ENCODE measurements at regions not wholly inside any gene's neighbourhood (a gene's known extent, or its start where the extent isn't known, plus 50 kb on each side); places are given as distances from the start of the nearest gene placed in this dataset.
"Not testable (repeated sequence)": the region's sequence is repeated elsewhere in the genome, so short reads cannot be mapped to it uniquely, and the experiment has no call there.

- DNase-seq: no peak
Measured at GRCh38 chr5:21067724-21068123, 1079.7 kb upstream of the CDH18 start.

GRCh38 chr5:21063146-21063545 is 1075.1 kb upstream of the CDH18 start:
- DNase-seq: no peak

- DNase-seq: no peak
Measured at GRCh38 chr5:21058289-21058688, 1070.3 kb upstream of the CDH18 start.

GRCh38 chr5:21051945-21052344 is 1063.9 kb upstream of the CDH18 start:
- no peak for DNase-seq

- DNase-seq: no peak
Measured at GRCh38 chr5:21049901-21050300, 1061.9 kb upstream of the CDH18 start.

- no peak for DNase-seq
Measured at GRCh38 chr5:21030981-21031380, 1043.0 kb upstream of the CDH18 start.

- DNase-seq: no peak
Measured at GRCh38 chr5:21024966-21025365, 1037.0 kb upstream of the CDH18 start.

- DNase-seq: no peak
Measured at GRCh38 chr5:21013237-21013636, 1025.2 kb upstream of the CDH18 start.

GRCh38 chr5:21007781-21008180 is 1019.8 kb upstream of the CDH18 start:
- no peak for DNase-seq

GRCh38 chr5:20988933-20989332 is 1000.9 kb upstream of the CDH18 start:
- not testable (repeated sequence) for DNase-seq

- no peak for DNase-seq
Measured at GRCh38 chr5:20985754-20986153, 997.8 kb upstream of the CDH18 start.

- DNase-seq: no peak
Measured at GRCh38 chr5:20974426-20974825, 986.4 kb upstream of the CDH18 start.

GRCh38 chr5:20972419-20972925 is 984.5 kb upstream of the CDH18 start:
- DNase-seq: peak; percentile 38

- no peak for DNase-seq
Measured at GRCh38 chr5:20959347-20959746, 971.3 kb upstream of the CDH18 start.

- DNase-seq: no peak
Measured at GRCh38 chr5:20958641-20959040, 970.6 kb upstream of the CDH18 start.

- DNase-seq: no peak
Measured at GRCh38 chr5:20956134-20956533, 968.1 kb upstream of the CDH18 start.

- DNase-seq: no peak
Measured at GRCh38 chr5:20949636-20950035, 961.6 kb upstream of the CDH18 start.

- DNase-seq: not testable (repeated sequence)
Measured at GRCh38 chr5:20943183-20943971, 955.4 kb upstream of the CDH18 start.

GRCh38 chr5:20942603-20943002 is 954.6 kb upstream of the CDH18 start:
- DNase-seq: not testable (repeated sequence)

- DNase-seq: not testable (repeated sequence)
Measured at GRCh38 chr5:20940786-20941185, 952.8 kb upstream of the CDH18 start.

- DNase-seq: peak; percentile 19
Measured at GRCh38 chr5:20890936-20891335, 902.9 kb upstream of the CDH18 start.

GRCh38 chr5:20875726-20876125 is 887.7 kb upstream of the CDH18 start:
- not testable (repeated sequence) for DNase-seq

GRCh38 chr5:20865892-20866291 is 877.9 kb upstream of the CDH18 start:
- DNase-seq: not testable (repeated sequence)
